NCI-H1092 treated with DMSO at 0.1 percent for 48 hours (cell line): ENCODE measurements at regions not wholly inside any gene's neighbourhood (a gene's known extent, or its start where the extent isn't known, plus 50 kb on each side); places are given as distances from the start of the nearest gene placed in this dataset.
A peak's percentile ranks its signal among the peaks of the same experiment; 100 is the strongest.
"Not testable (repeated sequence)": the region's sequence is repeated elsewhere in the genome, so short reads cannot be mapped to it uniquely, and the experiment has no call there.

ENCODE experiments used
- DNase-seq: peaks from one replicate; lab custom pipeline; 2025; lab: John Stamatoyannopoulos, UW

GRCh38 chr4:187127456-187127855 lies 403.8 kb upstream of the FAT1 start:
- no peak for DNase-seq

GRCh38 chr4:187128222-187128621 lies 404.6 kb upstream of the FAT1 start:
- DNase-seq, result no peak

- no peak for DNase-seq
Measured at GRCh38 chr4:187128976-187129375, 405.3 kb upstream of the FAT1 start.

- not testable (repeated sequence) for DNase-seq
Measured at GRCh38 chr4:187131826-187132225, 408.2 kb upstream of the FAT1 start.

GRCh38 chr4:187135878-187136277 lies 412.2 kb upstream of the FAT1 start:
- no peak for DNase-seq

- no peak for DNase-seq
Measured at GRCh38 chr4:187139141-187139540, 415.5 kb upstream of the FAT1 start.

- DNase-seq, result no peak
Measured at GRCh38 chr4:187141101-187141500, 417.4 kb upstream of the FAT1 start.

GRCh38 chr4:187149229-187149945 lies 425.7 kb upstream of the FAT1 start:
- DNase-seq, result no peak

- DNase-seq, result no peak
Measured at GRCh38 chr4:187157380-187157958, 433.8 kb upstream of the FAT1 start.

- DNase-seq, result no peak
Measured at GRCh38 chr4:187158003-187158402, 434.3 kb upstream of the FAT1 start.

GRCh38 chr4:187160486-187160885 lies 436.8 kb upstream of the FAT1 start:
- no peak for DNase-seq

- DNase-seq, result no peak
Measured at GRCh38 chr4:187166886-187167512, 443.3 kb upstream of the FAT1 start.

GRCh38 chr4:187171706-187172339 lies 448.2 kb upstream of the FAT1 start:
- DNase-seq, result no peak

GRCh38 chr4:187172340-187172761 lies 448.7 kb upstream of the FAT1 start:
- DNase-seq, result no peak

GRCh38 chr4:187174749-187175148 lies 451.1 kb upstream of the FAT1 start:
- DNase-seq, result no peak

GRCh38 chr4:187175197-187175596 lies 451.5 kb upstream of the FAT1 start:
- no peak for DNase-seq

GRCh38 chr4:187176261-187176910 lies 452.7 kb upstream of the FAT1 start:
- DNase-seq, result no peak

- DNase-seq, result no peak
Measured at GRCh38 chr4:187178084-187178483, 454.4 kb upstream of the FAT1 start.

GRCh38 chr4:187178587-187178986 lies 454.9 kb upstream of the FAT1 start:
- no peak for DNase-seq

GRCh38 chr4:187179086-187180058 lies 455.7 kb upstream of the FAT1 start:
- DNase-seq, result peak; percentile 11

- no peak for DNase-seq
Measured at GRCh38 chr4:187181054-187181453, 457.4 kb upstream of the FAT1 start.
